Sigmoid colon (tissue), 6 donors: ENCODE measurements at regions not wholly inside any gene's neighbourhood (a gene's known extent, or its start where the extent isn't known, plus 50 kb on each side); places are given as distances from the start of the nearest gene placed in this dataset.

Source experiments
- DNase-seq: peaks from one replicate; pipeline ENCODE4 v3.0.0-alpha.2; 2019
- H3K27ac ChIP-seq, 4 donors: fragments of 200-600 bp; sonication (generic); one replicate each; pipeline ENCODE4 v1.5.1; 2016 to 2019; ENCODE audit warnings: mild to moderate bottlenecking in 1 of 4
- H3K27me3 ChIP-seq, 3 donors: fragments of 200-600 bp; sonication (generic); one replicate each; pipeline ENCODE4 v1.5.1; 2019; ENCODE audit warnings: mild to moderate bottlenecking in 1 of 3
- H3K36me3 ChIP-seq, 4 donors: fragments of 200-600 bp; sonication (generic); one replicate each; pipeline ENCODE4 v1.5.1; 2016 to 2019
- H3K4me1 ChIP-seq, 4 donors: fragments of 200-600 bp; sonication (generic); one replicate each; pipeline ENCODE4 v1.5.1; 2017 to 2019
- H3K4me3 ChIP-seq, 4 donors: fragments of 200-600 bp; sonication (generic); one replicate each; pipeline ENCODE4 v1.5.1; 2017 to 2019; ENCODE audit warnings: mild to moderate bottlenecking in 2 of 4, moderate library complexity in 1 of 4
- H3K9me3 ChIP-seq, 4 donors: fragments of 200-600 bp in 3 of 4; sonication (generic) in 3 of 4; one replicate each; pipeline versions ENCODE4 v1.5.1 to v1.6.1; 2013 to 2019
- EP300 ChIP-seq, 4 donors: sonication (generic); formaldehyde crosslinking; IDR thresholded peaks; one replicate each; pipeline ENCODE4 v1.6.1; 2017; ENCODE audit warnings: antibody characterized with exemption in 4 of 4
- POLR2A ChIP-seq, 2 donors: fragments of 450-650 bp; IDR thresholded peaks; one replicate each; pipeline ENCODE4 v1.6.1; 2016; ENCODE audit warnings: antibody characterized with exemption in 2 of 2, mild to moderate bottlenecking in 2 of 2, moderate library complexity in 2 of 2
- POLR2AphosphoS5 ChIP-seq, 4 donors: sonication (generic); formaldehyde crosslinking; IDR thresholded peaks; one replicate each; pipeline ENCODE4 v1.6.1; 2017; ENCODE audit warnings: antibody characterized with exemption in 4 of 4
- WGBS, 2 donors: extraction: QIAGEN DNeasy Blood & Tissue Kit; methylation state at CpG; one replicate each; pipeline ENCODE4 v1.1.7; 2013; 5-methylcytosine and 5-hydroxymethylcytosine counted together
- intact Hi-C: fragments of 100-400 bp; cut with DNase I; formaldehyde crosslinking; loops from one replicate; pipeline ENCODE4 v1.15.1; 2023
- TF ChIP-seq, protein P1 (sequence below), 4 experiments: fragments of 450-650 bp in 3 of 4; fragments of 200-600 bp in 1 of 4; IDR thresholded peaks; one replicate each; pipeline ENCODE4 v1.5.1; 2016 to 2019; ENCODE audit warnings: antibody characterized with exemption in 4 of 4, mild to moderate bottlenecking in 3 of 4, moderate library complexity in 2 of 4
- donor health status: healthy with polysubstance abuse.
- donor health status: healthy.

DNA sequence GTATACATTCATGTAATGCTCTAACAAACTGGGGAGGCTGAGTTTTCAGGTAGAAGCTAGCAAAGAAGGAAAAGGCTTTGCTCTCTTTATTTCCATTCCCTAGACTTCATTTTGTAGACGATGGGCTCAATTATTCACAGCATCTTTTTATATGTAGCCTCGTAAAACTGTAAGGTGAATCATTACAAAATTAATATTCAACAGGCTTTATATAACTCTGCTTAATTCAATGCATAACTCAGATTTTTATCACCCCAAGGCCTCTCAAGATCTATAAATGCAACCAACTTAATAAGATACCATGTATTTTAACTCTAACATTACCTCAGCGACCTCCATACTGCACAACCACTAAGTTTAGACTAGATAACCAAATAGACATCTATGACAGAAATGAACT, 63.0 kb upstream of the FRMD4B start:
- peaks cover 0 to 1% (median 0%) of the 10 kb centered on the region in 4 donors for H3K9me3 ChIP-seq
- intact Hi-C loops: no loop called here
- H3K4me1 ChIP-seq: peaks cover 0 to 37% (median 21%) of the 10 kb centered on the region in 4 donors
- TF ChIP-seq, protein P1, sequence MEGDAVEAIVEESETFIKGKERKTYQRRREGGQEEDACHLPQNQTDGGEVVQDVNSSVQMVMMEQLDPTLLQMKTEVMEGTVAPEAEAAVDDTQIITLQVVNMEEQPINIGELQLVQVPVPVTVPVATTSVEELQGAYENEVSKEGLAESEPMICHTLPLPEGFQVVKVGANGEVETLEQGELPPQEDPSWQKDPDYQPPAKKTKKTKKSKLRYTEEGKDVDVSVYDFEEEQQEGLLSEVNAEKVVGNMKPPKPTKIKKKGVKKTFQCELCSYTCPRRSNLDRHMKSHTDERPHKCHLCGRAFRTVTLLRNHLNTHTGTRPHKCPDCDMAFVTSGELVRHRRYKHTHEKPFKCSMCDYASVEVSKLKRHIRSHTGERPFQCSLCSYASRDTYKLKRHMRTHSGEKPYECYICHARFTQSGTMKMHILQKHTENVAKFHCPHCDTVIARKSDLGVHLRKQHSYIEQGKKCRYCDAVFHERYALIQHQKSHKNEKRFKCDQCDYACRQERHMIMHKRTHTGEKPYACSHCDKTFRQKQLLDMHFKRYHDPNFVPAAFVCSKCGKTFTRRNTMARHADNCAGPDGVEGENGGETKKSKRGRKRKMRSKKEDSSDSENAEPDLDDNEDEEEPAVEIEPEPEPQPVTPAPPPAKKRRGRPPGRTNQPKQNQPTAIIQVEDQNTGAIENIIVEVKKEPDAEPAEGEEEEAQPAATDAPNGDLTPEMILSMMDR (IDR thresholded peaks at IDR 0.05): no peak
- TF ChIP-seq POLR2AphosphoS5 (IDR thresholded peaks at IDR 0.05) (no peak), EP300 (IDR thresholded peaks at IDR 0.05) (no peak), POLR2A (IDR thresholded peaks at IDR 0.05) (no peak)
- no peak overlapping the region for H3K4me3 ChIP-seq
- H3K36me3 ChIP-seq: no peaks in the 10 kb centered on the region
- no peak for DNase-seq
- 82 to 88% methylated on average over 3 of the region's 3 CpGs for WGBS, 2 donors
- H3K27ac ChIP-seq: no peak overlapping the region
- H3K27me3 ChIP-seq: no peaks in the 10 kb centered on the region

DNA sequence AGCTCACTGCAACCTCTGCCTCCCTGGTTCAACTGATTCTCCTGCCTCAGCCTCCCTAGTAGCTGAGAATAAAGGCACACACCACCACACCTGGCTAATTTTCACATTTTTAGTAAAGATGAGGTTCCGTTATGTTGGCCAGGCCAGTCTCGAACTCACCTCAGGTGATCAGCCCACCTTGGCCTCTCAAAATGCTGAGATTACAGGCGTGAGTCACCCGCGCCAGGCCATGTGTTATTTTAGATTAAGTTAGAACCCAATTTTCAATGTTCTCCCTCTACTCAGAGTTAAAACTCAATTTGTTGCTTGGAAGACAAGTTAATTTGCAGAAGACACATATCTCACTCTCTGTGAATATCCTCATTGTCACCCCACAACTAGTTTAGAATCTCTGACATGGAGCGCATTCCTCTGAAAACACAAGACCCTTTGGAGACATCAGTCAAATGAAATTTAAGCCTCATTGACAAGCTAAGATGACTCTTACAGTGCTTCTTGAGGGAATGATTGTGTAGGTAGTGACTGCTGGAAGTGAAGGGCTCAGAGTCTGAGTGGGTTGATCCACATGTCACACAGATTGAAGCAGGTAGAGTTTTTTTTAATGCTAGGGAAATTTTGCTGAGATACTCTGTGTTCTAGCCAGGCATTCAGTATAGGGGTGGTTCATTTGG, 60.6 kb upstream of the FRMD4B start:
- 94 to 96% methylated on average over 6 of the region's 6 CpGs for WGBS, 2 donors
- TF ChIP-seq POLR2A (IDR thresholded peaks at IDR 0.05): no peak
- TF ChIP-seq, protein P1 (IDR thresholded peaks at IDR 0.05): no peak
- TF ChIP-seq EP300 (IDR thresholded peaks at IDR 0.05): no peak
- no peak for TF ChIP-seq POLR2AphosphoS5 (IDR thresholded peaks at IDR 0.05)
- H3K9me3 ChIP-seq: peaks cover 0 to 3% (median 0%) of the 10 kb centered on the region in 4 donors

DNA sequence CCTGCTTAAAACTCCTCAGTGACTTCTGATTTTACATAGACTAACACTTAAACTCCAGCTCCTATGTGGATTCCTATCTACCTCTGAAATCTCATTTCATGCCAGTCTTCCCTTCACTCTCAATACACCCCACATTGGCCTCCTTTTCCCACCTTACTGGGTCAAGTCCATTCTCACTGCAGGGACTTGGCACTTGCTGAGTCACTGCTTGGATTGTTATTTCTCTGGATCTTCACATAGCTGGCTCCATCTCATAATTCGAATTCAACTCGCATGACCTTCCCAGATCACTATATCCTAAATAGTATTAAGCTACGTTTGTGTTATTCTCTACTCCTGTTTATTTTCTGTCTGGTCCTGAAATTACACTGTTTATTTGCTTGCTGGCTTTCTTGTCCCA, 59.6 kb upstream of the FRMD4B start:
- H3K27me3 ChIP-seq: no peaks in the 10 kb centered on the region
- intact Hi-C loops: no loop called here
- H3K9me3 ChIP-seq: peaks cover 0 to 3% (median 0%) of the 10 kb centered on the region in 4 donors
- peak overlapping the region in 1 of 4 donors; percentile 40 for H3K27ac ChIP-seq
- no peak for DNase-seq
- peak overlapping the region; percentile 17 to 38 (median 28) for H3K4me3 ChIP-seq
- H3K36me3 ChIP-seq: no peaks in the 10 kb centered on the region
- H3K4me1 ChIP-seq: peaks cover 0 to 23% (median 19%) of the 10 kb centered on the region in 4 donors
- no peak for TF ChIP-seq POLR2A (IDR thresholded peaks at IDR 0.05)
- TF ChIP-seq, protein P1 (IDR thresholded peaks at IDR 0.05): no peak
- no peak for TF ChIP-seq POLR2AphosphoS5 (IDR thresholded peaks at IDR 0.05)
- no peak for TF ChIP-seq EP300 (IDR thresholded peaks at IDR 0.05)
- WGBS, 2 donors: 78 to 84% methylated on average over 3 of the region's 3 CpGs

More for the DNA sequence above, 60.6 kb upstream of the FRMD4B start:
- Histone ChIP-seq H3K27me3 (no peaks in the 10 kb centered on the region), H3K36me3 (no peaks in the 10 kb centered on the region), H3K4me3 (no peak overlapping the region), H3K27ac (no peak overlapping the region), H3K4me1 (peaks cover 0 to 30% (median 22%) of the 10 kb centered on the region in 4 donors)
- no peak for DNase-seq
- intact Hi-C loops: no loop called here

DNA sequence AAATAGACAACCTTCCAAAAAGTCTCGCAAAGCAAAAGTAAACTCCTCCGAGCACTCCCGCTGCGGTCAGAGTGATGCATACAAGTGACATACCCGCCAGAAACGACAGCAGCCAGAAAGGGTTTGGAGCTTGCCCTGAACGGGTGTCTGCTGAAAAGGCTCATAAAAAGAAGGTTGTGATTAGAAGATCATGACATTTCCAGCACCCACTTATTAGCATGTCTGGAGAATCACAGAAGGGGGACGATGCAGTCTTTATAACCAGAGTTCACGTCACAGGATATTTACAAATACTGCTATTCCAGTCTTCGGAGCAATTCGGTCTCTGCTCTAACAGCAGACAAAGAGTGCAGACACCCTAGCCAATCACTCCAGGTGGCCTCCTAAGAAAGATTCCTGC, 59.1 kb upstream of the FRMD4B start:
- Histone ChIP-seq H3K27me3 (no peaks in the 10 kb centered on the region), H3K9me3 (peaks cover 0 to 3% (median 0%) of the 10 kb centered on the region in 4 donors), H3K4me3 (peak overlapping the region; percentile 17 to 38 (median 28)), H3K36me3 (no peaks in the 10 kb centered on the region), H3K4me1 (peaks cover 0 to 23% (median 19%) of the 10 kb centered on the region in 4 donors), H3K27ac (peak overlapping the region in 1 of 4 donors; percentile 40)
- WGBS, 2 donors: 75 to 83% methylated on average over 11 of the region's 11 CpGs
- intact Hi-C loops: no loop called here
- DNase-seq: no peak
- no peak for TF ChIP-seq POLR2A (IDR thresholded peaks at IDR 0.05)
- TF ChIP-seq, protein P1 (IDR thresholded peaks at IDR 0.05): no peak
- no peak for TF ChIP-seq POLR2AphosphoS5 (IDR thresholded peaks at IDR 0.05)
- no peak for TF ChIP-seq EP300 (IDR thresholded peaks at IDR 0.05)
